ENCODE measurements at regions not wholly inside any gene's neighbourhood (a gene's known extent, or its start where the extent isn't known, plus 50 kb on each side); places are given as distances from the start of the nearest gene placed in this dataset.

GRCh38 chr14:98754343-98755020 is 517.5 kb downstream of the BCL11B start:
- DNase-seq (ENCODE audit: low spot score) (no peak), ATAC-seq (peak; percentile 62)
- intact Hi-C loops (cut with DNase I): no loop called here

- no peak for ATAC-seq
- no peak for DNase-seq (ENCODE audit: low spot score)
- intact Hi-C loops (cut with DNase I): no loop called here
Measured at GRCh38 chr14:98756749-98757148, 515.2 kb downstream of the BCL11B start.

- ATAC-seq: no peak
- DNase-seq (ENCODE audit: low spot score): no peak
Measured at GRCh38 chr14:98758440-98758839, 513.6 kb downstream of the BCL11B start.

GRCh38 chr14:98761993-98762392 is 510.0 kb downstream of the BCL11B start:
- no peak for ATAC-seq
- intact Hi-C loops (cut with DNase I): no loop called here
- no peak for DNase-seq (ENCODE audit: low spot score)

More at GRCh38 chr14:98758440-98758839, 513.6 kb downstream of the BCL11B start:
- intact Hi-C loops (cut with DNase I): no loop called here

GRCh38 chr14:98766818-98767217 is 505.2 kb downstream of the BCL11B start:
- intact Hi-C loops (cut with DNase I): no loop called here
- no peak for DNase-seq (ENCODE audit: low spot score)

GRCh38 chr14:98769326-98769725 is 502.7 kb downstream of the BCL11B start:
- intact Hi-C loops (cut with DNase I): no loop called here
- DNase-seq (ENCODE audit: low spot score) (no peak), ATAC-seq (no peak)

More at GRCh38 chr14:98766818-98767217, 505.2 kb downstream of the BCL11B start:
- ATAC-seq: peak; percentile 93

GRCh38 chr14:98770151-98770550 is 501.8 kb downstream of the BCL11B start:
- no peak for DNase-seq (ENCODE audit: low spot score)
- intact Hi-C loops (cut with DNase I): no loop called here
- ATAC-seq: no peak

GRCh38 chr14:98773814-98774213 is 498.2 kb downstream of the BCL11B start:
- ATAC-seq: peak; percentile 89
- no peak for DNase-seq (ENCODE audit: low spot score)
- intact Hi-C loops (cut with DNase I): no loop called here

GRCh38 chr14:98775892-98776291 is 496.1 kb downstream of the BCL11B start:
- intact Hi-C loops (cut with DNase I): no loop called here
- DNase-seq (ENCODE audit: low spot score) (no peak), ATAC-seq (peak; percentile 76)

- intact Hi-C loops (cut with DNase I): no loop called here
Measured at GRCh38 chr14:98782062-98782461, 489.9 kb downstream of the BCL11B start.

GRCh38 chr14:98785578-98785977 is 486.4 kb downstream of the BCL11B start:
- DNase-seq (ENCODE audit: low spot score): no peak
- no peak for ATAC-seq
- intact Hi-C loops (cut with DNase I): no loop called here

More at GRCh38 chr14:98782062-98782461, 489.9 kb downstream of the BCL11B start:
- ATAC-seq: no peak
- DNase-seq (ENCODE audit: low spot score): no peak

- no peak for DNase-seq (ENCODE audit: low spot score)
- intact Hi-C loops (cut with DNase I): no loop called here
- ATAC-seq: no peak
Measured at GRCh38 chr14:98786456-98786855, 485.5 kb downstream of the BCL11B start.

- intact Hi-C loops (cut with DNase I): no loop called here
- ATAC-seq (no peak), DNase-seq (ENCODE audit: low spot score) (no peak)
Measured at GRCh38 chr14:98791661-98792060, 480.3 kb downstream of the BCL11B start.

- intact Hi-C loops (cut with DNase I): no loop called here
- ATAC-seq (no peak), DNase-seq (ENCODE audit: low spot score) (no peak)
Measured at GRCh38 chr14:98792171-98792570, 479.8 kb downstream of the BCL11B start.

- DNase-seq (ENCODE audit: low spot score) (no peak), ATAC-seq (no peak)
- intact Hi-C loops (cut with DNase I): no loop called here
Measured at GRCh38 chr14:98798099-98798498, 473.9 kb downstream of the BCL11B start.

GRCh38 chr14:98799891-98800290 is 472.1 kb downstream of the BCL11B start:
- DNase-seq (ENCODE audit: low spot score) (no peak), ATAC-seq (no peak)
- intact Hi-C loops (cut with DNase I): loop anchor here (2.0 kb wide), 1 partner anchor 27 kb away; no protein-coding TSS in a partner anchor

GRCh38 chr14:98802044-98802443 is 470.0 kb downstream of the BCL11B start:
- intact Hi-C loops (cut with DNase I): no loop called here
- DNase-seq (ENCODE audit: low spot score) (no peak), ATAC-seq (no peak)

- intact Hi-C loops (cut with DNase I): no loop called here
- no peak for ATAC-seq
Measured at GRCh38 chr14:98803196-98803595, 468.8 kb downstream of the BCL11B start.

GRCh38 chr14:98808494-98809407 is 463.2 kb downstream of the BCL11B start:
- no peak for ATAC-seq

More at GRCh38 chr14:98803196-98803595, 468.8 kb downstream of the BCL11B start:
- no peak for DNase-seq (ENCODE audit: low spot score)

GRCh38 chr14:98816195-98816594 is 455.8 kb downstream of the BCL11B start:
- no peak for DNase-seq (ENCODE audit: low spot score)
- intact Hi-C loops (cut with DNase I): no loop called here

More at GRCh38 chr14:98808494-98809407, 463.2 kb downstream of the BCL11B start:
- no peak for DNase-seq (ENCODE audit: low spot score)
- intact Hi-C loops (cut with DNase I): no loop called here

More at GRCh38 chr14:98816195-98816594, 455.8 kb downstream of the BCL11B start:
- ATAC-seq: no peak
